ENCODE measurements at regions not wholly inside any gene's neighbourhood (a gene's known extent, or its start where the extent isn't known, plus 50 kb on each side); places are given as distances from the start of the nearest gene placed in this dataset.

DNA sequence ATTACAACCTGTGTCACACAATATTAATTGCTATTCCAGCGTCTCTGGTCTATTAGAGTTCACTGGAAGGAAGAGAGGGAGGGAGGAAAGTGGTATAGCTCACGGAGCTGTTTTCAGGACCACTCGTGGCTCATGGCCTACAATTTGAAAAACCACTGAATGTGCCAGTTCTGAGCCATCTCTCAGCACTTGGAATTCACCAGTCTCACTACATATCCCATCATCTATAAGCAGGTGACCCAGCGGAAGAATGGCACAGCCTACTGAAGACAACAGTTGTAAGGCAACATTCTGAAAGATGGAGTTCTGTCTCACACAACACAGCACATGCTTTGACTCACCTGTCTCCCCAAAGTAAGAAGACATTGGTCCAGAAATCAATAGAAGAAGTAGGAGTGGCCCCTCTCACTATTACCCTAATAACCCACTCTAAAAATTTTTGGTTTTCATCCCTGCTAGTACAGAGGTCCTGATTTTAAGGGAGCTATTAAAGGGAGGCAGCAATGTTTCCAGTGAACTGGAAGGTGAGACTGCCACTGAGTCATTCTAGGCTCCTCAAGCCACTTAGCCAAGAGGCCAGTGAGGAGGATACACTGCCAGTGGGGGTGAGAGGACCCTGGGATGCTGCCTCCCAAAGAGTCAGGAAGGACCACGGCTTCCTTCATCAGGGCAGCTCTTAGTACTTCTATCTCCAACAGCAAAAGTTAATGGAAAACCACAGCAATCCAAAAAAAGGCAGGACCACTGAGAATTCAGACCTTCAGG is 50.0 kb upstream of the DOCK9 start:
- peaks cover 2% of the 10 kb centered on the region; the same call in 1 of the 2 replicates for H3K9me3 ChIP-seq
- no peaks in the 10 kb centered on the region for H3K36me3 ChIP-seq
- H3K27me3 ChIP-seq = no peaks in the 10 kb centered on the region
- H3K4me3 ChIP-seq = no peak overlapping the region
- no peak for DNase-seq

DNA sequence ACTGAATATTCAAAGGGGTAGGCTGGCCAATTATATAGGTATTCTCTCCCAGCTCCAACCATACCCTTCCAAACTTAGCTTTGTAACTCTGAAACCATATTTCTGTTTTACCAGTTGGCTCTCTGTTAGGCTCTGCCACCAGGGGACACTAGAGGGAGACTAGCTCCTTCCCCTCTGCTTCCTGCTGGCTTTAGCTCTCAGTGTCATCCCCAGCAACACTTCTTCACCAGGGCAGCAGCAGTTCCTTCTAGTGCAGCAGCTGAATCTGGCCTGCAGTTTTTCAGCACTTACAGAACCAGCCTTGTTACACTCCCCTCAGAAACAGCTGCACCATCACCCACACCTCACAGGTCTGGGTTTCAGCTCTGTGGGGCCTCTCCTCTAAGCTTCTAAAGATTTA is 51.0 kb upstream of the DOCK9 start:
- H3K36me3 ChIP-seq = no peaks in the 10 kb centered on the region
- peaks cover 2% of the 10 kb centered on the region; the same call in 1 of the 2 replicates for H3K9me3 ChIP-seq
- H3K4me3 ChIP-seq = no peak overlapping the region
- DNase-seq = no peak
- H3K27me3 ChIP-seq = no peaks in the 10 kb centered on the region

DNA sequence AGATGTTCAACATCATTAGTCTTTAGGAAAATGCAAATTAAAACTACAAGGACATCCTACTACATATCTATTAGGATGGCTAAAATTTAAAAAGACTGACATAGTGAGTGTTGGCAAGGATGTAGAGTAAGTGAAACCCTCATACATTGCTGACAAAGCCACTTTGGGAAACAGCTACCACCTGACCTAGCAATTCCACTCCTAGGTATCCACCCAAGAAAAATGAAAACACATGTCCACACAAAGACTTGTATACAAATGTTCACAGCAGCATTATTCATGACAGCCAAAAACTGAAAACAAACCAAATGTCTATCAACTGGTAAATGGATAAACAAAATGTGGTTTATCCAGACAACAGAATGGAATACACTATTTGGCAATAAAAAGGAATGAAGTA is 51.7 kb upstream of the DOCK9 start:
- Histone ChIP-seq H3K4me3 (no peak overlapping the region), H3K27me3 (no peaks in the 10 kb centered on the region), H3K9me3 (peaks cover 2% of the 10 kb centered on the region; the same call in 1 of the 2 replicates), H3K36me3 (no peaks in the 10 kb centered on the region)
- DNase-seq = no peak

DNA sequence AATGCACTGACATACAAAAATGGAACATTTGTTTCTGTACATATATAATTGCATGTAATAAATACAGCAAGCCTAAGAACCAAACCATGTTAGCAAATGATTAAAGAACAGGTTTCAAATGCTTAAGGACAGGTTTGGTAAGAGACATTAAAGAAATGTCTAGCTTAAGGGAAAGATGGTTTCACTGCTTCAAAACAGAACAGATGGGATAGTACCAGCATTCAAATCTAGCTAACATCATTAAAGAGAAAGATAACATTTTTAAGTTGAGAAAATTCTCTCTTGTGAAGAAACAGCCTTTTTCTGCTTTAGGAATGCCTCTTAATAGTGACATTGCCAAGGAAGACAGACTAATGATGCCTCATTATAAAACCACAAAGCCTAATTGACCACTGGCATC is 52.5 kb upstream of the DOCK9 start:
- Histone ChIP-seq H3K4me3 (no peak overlapping the region), H3K27me3 (no peaks in the 10 kb centered on the region), H3K36me3 (no peaks in the 10 kb centered on the region), H3K9me3 (peaks cover 2% of the 10 kb centered on the region; the same call in 1 of the 2 replicates)
- DNase-seq = no peak

DNA sequence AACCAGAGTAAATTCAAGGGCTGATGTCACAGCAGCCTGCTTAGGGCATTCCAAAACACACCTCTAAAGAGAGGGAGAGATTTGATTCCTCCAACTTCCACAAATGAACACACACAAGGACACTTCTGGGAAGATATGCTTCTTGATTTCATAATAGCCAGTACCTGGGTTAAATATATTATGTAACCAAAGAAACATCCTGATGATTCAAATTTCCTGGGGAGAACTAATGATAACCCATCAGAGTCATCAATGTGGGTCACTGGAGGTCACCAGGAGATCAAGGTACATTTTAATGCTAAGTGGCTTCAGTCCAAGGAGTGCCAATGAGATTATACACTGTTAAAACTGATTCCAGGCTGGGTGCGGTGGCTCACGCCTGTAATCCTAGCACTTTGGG is 54.0 kb upstream of the DOCK9 start:
- no peaks in the 10 kb centered on the region for H3K36me3 ChIP-seq
- DNase-seq = no peak

DNA sequence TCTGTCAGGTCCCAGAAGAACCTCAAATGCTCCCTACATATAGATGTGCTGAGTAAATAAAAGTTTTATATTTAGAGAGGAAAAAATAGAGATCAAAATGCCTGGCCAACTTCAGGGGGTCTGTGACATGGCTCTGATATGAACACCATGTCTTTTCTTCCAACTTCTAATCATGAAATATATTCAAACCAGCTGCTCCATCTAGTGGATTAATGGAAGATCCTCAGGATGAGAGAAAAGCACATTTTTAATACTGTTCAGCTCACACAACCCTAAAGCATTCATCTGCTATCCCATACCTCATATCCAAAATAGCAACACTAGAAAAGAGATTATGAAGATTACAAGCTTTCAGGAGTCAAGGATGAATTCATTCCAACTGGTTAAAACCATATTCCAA is 56.0 kb upstream of the DOCK9 start:
- no peak overlapping the region for H3K4me3 ChIP-seq
- H3K9me3 ChIP-seq = peaks cover 2% of the 10 kb centered on the region; the same call in 1 of the 2 replicates
- H3K27me3 ChIP-seq = no peaks in the 10 kb centered on the region
- no peaks in the 10 kb centered on the region for H3K36me3 ChIP-seq
- DNase-seq = no peak

More for the DNA sequence above, 54.0 kb upstream of the DOCK9 start:
- Histone ChIP-seq H3K27me3 (no peaks in the 10 kb centered on the region), H3K9me3 (peaks cover 2% of the 10 kb centered on the region; the same call in 1 of the 2 replicates), H3K4me3 (no peak overlapping the region)

DNA sequence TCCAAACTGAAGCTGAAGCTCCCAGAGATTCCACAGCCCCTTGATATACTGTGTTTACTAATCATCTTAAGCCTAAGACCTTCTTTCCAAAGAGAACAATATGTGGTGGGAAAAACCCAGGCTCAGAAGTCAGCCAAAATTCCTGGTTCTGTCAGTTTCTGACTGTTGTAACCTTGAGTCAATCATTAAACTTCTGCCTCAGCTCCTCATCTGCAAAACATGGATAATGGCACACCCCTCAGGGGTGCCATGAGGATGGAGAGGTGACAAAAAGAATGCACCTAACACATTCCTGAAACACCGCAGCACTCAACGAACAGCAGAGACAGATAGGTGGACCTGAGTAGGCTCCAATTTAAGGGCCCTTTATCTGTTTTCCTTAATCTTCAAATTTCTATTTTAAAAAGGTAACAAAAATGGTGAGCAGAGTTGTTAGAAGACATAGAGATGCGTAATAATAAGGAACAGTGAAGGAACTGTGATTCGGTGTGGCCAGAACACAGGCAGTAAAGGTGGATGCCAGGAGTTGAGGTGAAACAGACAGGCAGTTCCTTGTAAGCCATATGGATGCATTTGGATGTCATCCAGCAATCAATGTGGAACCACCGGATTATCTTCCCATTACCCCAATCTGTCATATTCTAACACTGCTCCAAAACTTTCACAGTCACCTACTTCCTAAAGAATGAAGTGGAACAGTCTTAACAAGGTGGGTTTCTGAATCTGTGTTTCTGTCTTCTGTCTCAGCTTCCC is 56.6 kb upstream of the DOCK9 start:
- Histone ChIP-seq H3K4me3 (no peak overlapping the region), H3K9me3 (peaks cover 2% of the 10 kb centered on the region; the same call in 1 of the 2 replicates), H3K27me3 (no peaks in the 10 kb centered on the region), H3K36me3 (no peaks in the 10 kb centered on the region)
- no peak for DNase-seq

DNA sequence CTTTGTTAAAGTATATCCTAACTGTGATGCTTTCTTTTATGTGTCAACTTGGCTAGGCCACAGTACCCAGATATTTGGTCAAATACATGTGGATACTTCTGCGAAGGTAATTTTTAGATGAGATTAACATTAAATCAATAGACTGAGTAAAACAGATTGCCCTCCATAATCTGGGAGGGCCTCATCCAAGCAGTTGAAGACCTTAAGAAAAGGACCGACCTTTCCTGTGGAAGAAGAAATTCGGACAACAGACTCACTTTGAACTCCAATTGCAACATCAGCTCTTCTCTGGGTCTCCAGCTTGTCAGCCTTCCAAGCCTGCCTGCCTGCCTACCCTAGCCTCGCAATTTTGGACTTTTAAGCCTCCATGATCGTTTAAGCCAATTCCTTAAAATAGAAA is 57.9 kb upstream of the DOCK9 start:
- Histone ChIP-seq H3K27me3 (no peaks in the 10 kb centered on the region), H3K9me3 (no peaks in the 10 kb centered on the region), H3K4me3 (no peak overlapping the region), H3K36me3 (no peaks in the 10 kb centered on the region)
- no peak for DNase-seq

DNA sequence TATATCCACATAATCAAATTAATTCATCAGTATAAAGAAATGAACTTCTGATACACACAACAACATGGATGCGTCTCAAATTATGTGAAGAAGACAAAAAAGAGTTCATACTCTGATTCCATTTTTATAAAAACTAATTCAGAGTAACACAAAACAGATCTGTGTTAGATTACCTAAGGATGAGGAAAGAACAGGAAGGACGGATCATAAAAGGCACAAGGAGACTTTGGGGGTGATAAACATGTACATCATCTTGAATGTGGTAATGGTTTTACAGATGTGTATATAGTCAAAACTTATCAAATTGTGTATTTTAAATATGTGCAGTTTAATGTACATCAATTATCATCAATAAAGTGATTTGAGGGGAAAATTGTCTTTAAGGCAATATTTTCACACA is 59.9 kb upstream of the DOCK9 start:
- Histone ChIP-seq H3K4me3 (no peak overlapping the region), H3K27me3 (no peaks in the 10 kb centered on the region), H3K36me3 (no peaks in the 10 kb centered on the region), H3K9me3 (no peaks in the 10 kb centered on the region)
- no peak for DNase-seq

DNA sequence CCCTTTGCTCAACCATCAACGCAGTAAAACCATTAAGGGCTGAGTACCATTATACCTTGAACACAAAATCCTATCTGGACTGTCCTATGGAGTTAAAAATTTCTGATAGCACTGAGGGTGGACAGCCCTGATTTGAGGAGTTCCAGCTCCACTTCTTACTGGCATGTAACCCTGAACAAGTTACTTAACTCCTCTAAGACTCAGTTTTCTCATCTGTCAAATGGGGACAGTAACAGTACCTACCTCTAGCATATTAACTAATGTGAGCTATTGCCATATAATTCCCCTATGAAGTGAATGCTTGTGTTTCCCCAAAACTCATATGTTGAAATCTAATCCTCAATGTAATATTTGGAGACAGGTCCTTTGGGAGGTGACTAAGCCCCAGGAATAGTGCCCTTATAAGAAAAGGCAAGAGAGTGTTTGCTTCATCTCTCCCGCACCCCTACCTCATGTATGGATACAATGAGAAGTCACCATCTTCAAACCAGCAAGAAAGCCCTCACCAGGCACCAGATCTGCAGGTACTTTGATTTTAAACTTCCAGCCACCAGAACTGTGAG is 61.9 kb upstream of the DOCK9 start:
- H3K36me3 ChIP-seq = no peaks in the 10 kb centered on the region
- no peaks in the 10 kb centered on the region for H3K27me3 ChIP-seq
- no peaks in the 10 kb centered on the region for H3K9me3 ChIP-seq
- H3K4me3 ChIP-seq = no peak overlapping the region
- DNase-seq = no peak

DNA sequence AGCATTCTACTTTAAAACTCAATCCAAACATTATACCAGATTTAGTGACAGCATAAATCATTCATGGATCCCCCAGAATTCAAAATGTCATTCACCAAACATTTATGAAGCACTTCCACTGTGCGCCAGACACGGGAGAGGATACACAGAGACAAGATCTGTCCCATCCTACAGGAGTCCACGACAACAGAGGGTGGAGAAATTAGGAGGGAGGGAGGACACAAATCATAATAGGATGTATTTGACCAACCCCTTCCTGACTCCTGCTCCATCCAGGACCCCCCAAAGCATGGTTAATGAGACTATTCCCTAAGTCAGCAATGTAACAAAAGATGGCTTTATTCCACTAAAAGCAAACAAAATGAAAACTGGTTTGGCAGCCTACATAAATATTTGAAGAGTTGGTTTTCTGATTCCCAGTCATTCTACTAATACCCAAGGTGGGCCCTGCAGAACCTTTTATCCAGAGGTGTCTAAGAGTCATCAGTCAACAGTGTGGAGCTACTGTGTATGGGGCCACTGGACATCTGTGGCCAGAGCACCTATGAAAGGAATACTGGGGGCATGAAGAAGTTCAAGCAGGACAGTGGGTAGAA is 62.8 kb upstream of the DOCK9 start:
- no peak overlapping the region for H3K4me3 ChIP-seq
- no peaks in the 10 kb centered on the region for H3K36me3 ChIP-seq
- no peaks in the 10 kb centered on the region for H3K9me3 ChIP-seq
- H3K27me3 ChIP-seq = no peaks in the 10 kb centered on the region
- DNase-seq = no peak

DNA sequence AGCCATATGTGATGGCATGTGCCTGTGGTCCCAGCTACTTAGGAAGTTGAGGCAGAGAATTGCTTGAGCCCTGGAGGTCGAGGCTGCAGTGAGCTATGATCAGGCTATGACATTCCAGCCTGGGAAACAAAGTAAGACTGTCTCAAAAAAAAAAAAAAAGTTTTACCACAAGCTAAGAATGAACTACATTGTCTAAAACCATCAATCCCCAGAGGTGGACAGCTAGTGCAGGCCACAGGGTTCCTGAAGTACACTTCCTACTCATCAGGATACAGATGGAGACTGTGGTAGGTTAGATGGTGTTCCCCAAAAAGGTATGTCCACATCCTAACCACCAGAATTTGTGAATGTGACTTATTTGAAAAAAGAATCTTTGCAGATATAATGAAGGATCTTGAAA is 63.5 kb upstream of the DOCK9 start:
- no peaks in the 10 kb centered on the region for H3K27me3 ChIP-seq
- H3K36me3 ChIP-seq = no peaks in the 10 kb centered on the region
- no peak for DNase-seq
- no peak overlapping the region for H3K4me3 ChIP-seq
- H3K9me3 ChIP-seq = no peaks in the 10 kb centered on the region

DNA sequence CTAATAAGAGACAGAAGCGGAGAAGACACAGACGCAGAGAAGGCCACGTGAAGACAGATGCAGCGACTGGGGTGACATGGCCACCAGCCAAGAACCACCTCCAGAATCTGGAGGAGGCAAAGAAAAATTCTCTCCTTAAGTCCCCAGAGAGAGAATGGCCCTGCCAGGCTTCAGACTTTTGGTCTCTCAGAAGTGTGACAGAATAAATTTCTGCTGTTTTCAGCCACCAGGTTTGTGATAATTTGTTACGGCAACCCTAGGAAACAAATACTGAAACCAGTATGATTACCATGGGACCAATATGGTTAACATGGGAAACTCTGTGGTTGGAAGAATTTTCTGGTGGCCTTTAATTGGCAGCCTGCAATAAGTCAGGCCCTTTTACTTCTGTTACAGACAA is 63.9 kb upstream of the DOCK9 start:
- no peaks in the 10 kb centered on the region for H3K27me3 ChIP-seq
- DNase-seq = no peak
- no peaks in the 10 kb centered on the region for H3K9me3 ChIP-seq
- no peaks in the 10 kb centered on the region for H3K36me3 ChIP-seq
- H3K4me3 ChIP-seq = no peak overlapping the region

DNA sequence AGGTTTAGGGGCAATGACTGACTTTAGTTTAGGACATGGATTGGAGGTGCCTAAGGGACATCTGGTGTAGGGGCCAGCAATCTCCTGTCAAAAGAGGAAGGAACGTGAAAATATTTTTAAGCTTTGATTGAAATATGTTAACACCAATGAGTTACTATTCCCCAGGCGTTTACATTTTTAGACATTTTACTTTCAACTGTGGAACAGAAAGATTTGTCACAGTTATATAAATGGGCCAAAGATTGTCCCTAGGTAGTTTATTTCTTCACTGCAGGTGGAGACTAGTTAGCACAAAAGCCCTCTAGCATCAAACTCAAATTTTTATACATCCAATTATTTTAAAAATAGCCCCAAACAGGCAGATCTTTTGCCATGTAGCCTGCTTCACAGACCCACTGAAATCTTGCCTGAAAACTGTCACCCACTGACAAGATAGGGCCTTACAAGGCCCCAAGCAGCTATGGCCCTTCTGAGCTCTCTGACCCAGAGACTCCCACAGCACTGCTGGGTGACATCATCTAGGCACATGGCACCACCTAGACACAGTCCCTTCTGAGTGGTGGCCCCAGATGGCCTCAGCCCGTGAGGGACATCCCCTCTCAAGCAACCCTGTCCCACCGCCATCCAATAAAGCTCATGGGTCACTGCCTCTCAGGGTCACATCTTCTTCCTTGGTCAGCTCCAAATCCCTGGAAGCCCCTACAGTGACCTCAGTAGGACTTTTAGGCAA is 64.8 kb upstream of the DOCK9 start:
- no peak for DNase-seq
- no peak overlapping the region for H3K4me3 ChIP-seq

DNA sequence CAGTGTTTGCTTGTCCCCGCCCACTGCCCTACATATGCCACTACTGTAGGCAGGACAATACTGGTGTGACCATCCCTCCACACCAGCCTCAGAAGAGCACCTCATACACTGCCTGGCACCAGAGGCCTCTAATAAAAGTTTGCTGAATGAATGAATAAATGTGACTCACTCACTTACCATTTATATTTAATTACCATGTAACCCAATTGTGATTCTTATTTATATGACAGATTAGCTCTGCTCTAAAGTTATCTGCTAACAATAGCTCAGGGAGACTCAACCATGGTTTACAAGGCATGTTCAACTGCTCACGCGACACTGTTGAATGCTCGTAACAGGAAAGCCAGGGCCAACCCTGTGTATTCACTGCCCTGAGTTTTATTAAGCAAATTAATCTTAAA is 66.0 kb upstream of the DOCK9 start:
- Histone ChIP-seq H3K36me3 (no peaks in the 10 kb centered on the region), H3K9me3 (no peaks in the 10 kb centered on the region), H3K27me3 (no peaks in the 10 kb centered on the region), H3K4me3 (no peak overlapping the region)
- DNase-seq = no peak

More for the DNA sequence above, 64.8 kb upstream of the DOCK9 start:
- no peaks in the 10 kb centered on the region for H3K9me3 ChIP-seq
- H3K36me3 ChIP-seq = no peaks in the 10 kb centered on the region
- no peaks in the 10 kb centered on the region for H3K27me3 ChIP-seq

DNA sequence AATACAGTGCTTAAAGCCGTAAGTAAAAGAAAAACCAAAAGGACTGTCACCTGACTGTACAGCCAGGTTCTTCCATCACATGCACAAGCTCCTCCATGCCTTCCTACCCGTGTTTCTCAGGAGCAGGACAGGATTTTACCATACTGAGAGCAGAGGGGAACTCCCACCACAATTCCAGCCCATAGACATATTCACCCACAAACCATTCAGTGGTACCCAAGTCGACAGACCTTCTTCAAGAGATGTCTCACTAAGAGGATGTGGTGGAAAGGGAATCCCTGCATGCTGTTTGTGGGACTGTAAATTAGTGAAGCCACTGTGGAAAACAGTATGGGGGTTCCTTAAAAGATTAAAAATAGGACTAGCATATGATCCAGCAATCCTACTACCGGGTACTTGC is 66.9 kb upstream of the DOCK9 start:
- H3K27me3 ChIP-seq = no peaks in the 10 kb centered on the region
- DNase-seq = no peak
- no peak overlapping the region for H3K4me3 ChIP-seq

DNA sequence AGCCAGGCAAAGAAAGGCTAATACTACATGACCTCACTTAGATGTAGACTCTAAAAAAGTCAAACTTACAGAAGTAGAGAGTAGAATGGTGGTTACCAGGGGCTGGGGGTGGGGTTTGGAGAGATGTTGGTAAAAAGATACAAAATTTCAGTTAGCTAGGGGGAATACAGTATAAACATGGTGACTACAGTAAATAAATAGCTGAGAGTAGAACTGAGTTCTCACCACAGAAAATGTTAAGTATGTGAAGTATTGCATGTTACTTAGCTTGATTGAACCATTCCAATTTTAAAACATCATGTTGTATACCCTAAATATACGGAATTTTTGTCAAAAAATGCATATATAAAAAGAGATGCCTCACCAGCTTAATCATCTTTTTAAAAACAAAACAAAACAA is 67.5 kb upstream of the DOCK9 start:
- Histone ChIP-seq H3K4me3 (no peak overlapping the region), H3K36me3 (no peaks in the 10 kb centered on the region), H3K27me3 (no peaks in the 10 kb centered on the region), H3K9me3 (no peaks in the 10 kb centered on the region)
- DNase-seq = no peak

More for the DNA sequence above, 66.9 kb upstream of the DOCK9 start:
- Histone ChIP-seq H3K36me3 (no peaks in the 10 kb centered on the region), H3K9me3 (no peaks in the 10 kb centered on the region)
